Keratinocyte (primary cell): ENCODE measurements at regions not wholly inside any gene's neighbourhood (a gene's known extent, or its start where the extent isn't known, plus 50 kb on each side); places are given as distances from the start of the nearest gene placed in this dataset.

Experiments
- DNase-seq: peaks from one replicate; pipeline ENCODE4 v3.0.0-alpha.2; 2011; ENCODE audit warnings: low read depth, missing footprints, low spot score
- FAIRE-seq: peaks from 2 replicates; lab custom pipeline; 2011; peaks lifted over from hg19 to GRCh38; lab: Jason Lieb, UNC
- H2AFZ ChIP-seq: 2 replicates; pipeline ENCODE4 v1.6.0; 2012; ENCODE audit warnings: low read length, control low read depth, inconsistent platforms; ENCODE audit not compliant: control insufficient read depth
- H3K27ac ChIP-seq: 2 replicates; pipeline ENCODE4 v1.5.1; 2011; ENCODE audit warnings: low read length; ENCODE audit not compliant: control insufficient read depth, insufficient read depth
- H3K27me3 ChIP-seq: 3 replicates; pipeline ENCODE4 v1.6.0; 2011; ENCODE audit warnings: low read length; ENCODE audit not compliant: control insufficient read depth, insufficient read depth; ENCODE audit errors: extremely low read depth
- H3K36me3 ChIP-seq, 2 experiments: 2 replicates in 1 of 2; 3 replicates in 1 of 2; pipeline ENCODE4 v1.5.1; 2011; ENCODE audit warnings: low read length in 2 of 2, mild to moderate bottlenecking in 1 of 2; ENCODE audit not compliant: control insufficient read depth in 2 of 2, insufficient read depth in 2 of 2; ENCODE audit errors: extremely low read depth in 1 of 2
- H3K4me1 ChIP-seq: 3 replicates; pipeline ENCODE4 v1.5.1; 2011; ENCODE audit warnings: low read length; ENCODE audit not compliant: control insufficient read depth, insufficient read depth; ENCODE audit errors: extremely low read depth
- H3K4me2 ChIP-seq: 3 replicates; pipeline ENCODE4 v1.6.0; 2011; ENCODE audit warnings: low read depth, low read length; ENCODE audit not compliant: control insufficient read depth, insufficient read depth; ENCODE audit errors: extremely low read depth
- H3K4me3 ChIP-seq, 3 experiments: fragments of 200-600 bp in 1 of 3; sonication (generic) in 1 of 3; 2 replicates in 2 of 3; 3 replicates in 1 of 3; pipeline ENCODE4 v1.5.1; 2011 to 2016; ENCODE audit warnings: low read length in 3 of 3, mild to moderate bottlenecking in 3 of 3, control low read depth in 2 of 3, inconsistent platforms in 1 of 3, low read depth in 1 of 3, mixed read lengths in 1 of 3, mixed run types in 1 of 3, moderate library complexity in 1 of 3; ENCODE audit not compliant: control insufficient read depth in 2 of 3, insufficient read depth in 2 of 3; ENCODE audit errors: extremely low read depth in 1 of 3
- H3K79me2 ChIP-seq: 2 replicates; pipeline ENCODE4 v1.6.0; 2012; ENCODE audit warnings: low read length; ENCODE audit not compliant: control insufficient read depth, insufficient read depth
- H3K9ac ChIP-seq: 3 replicates; pipeline ENCODE4 v1.6.0; 2011; ENCODE audit warnings: low read length; ENCODE audit not compliant: control insufficient read depth, insufficient read depth; ENCODE audit errors: extremely low read depth
- H3K9me1 ChIP-seq: 3 replicates; pipeline ENCODE4 v1.6.0; 2011; ENCODE audit warnings: low read length; ENCODE audit not compliant: control insufficient read depth, insufficient read depth; ENCODE audit errors: extremely low read depth
- H3K9me3 ChIP-seq: 2 replicates; pipeline ENCODE4 v1.5.1; 2012; ENCODE audit warnings: low read depth, low read length; ENCODE audit not compliant: control insufficient read depth
- H4K20me1 ChIP-seq: 3 replicates; pipeline ENCODE4 v1.6.0; 2011; ENCODE audit warnings: low read length; ENCODE audit not compliant: control insufficient read depth, insufficient read depth; ENCODE audit errors: extremely low read depth
- CTCF ChIP-seq, 3 experiments: IDR thresholded peaks in 1 of 3; conservative IDR thresholded peaks in 1 of 3; optimal IDR thresholded peaks in 1 of 3; 2 replicates in 2 of 3; 3 replicates in 1 of 3; pipeline versions ENCODE3 to v1.5.1; 2011; ENCODE audit warnings: low read length in 3 of 3, mild to moderate bottlenecking in 3 of 3, moderate library complexity in 2 of 3, control low read depth in 1 of 3, inconsistent platforms in 1 of 3; ENCODE audit not compliant: insufficient read depth in 2 of 3; ENCODE audit errors: extremely low read depth in 1 of 3
- EZH2 ChIP-seq: IDR thresholded peaks from one replicate; pipeline ENCODE4 v1.6.1; 2012; ENCODE audit warnings: inconsistent platforms, mild to moderate bottlenecking, low read length, moderate library complexity
- dilution Hi-C: fragments of 300-500 bp; cut with MboI; formaldehyde crosslinking; loops from one replicate; pipeline ENCODE4 v1.7.0; 2020; ENCODE audit warnings: low sequenced_read_pairs; ENCODE audit not compliant: extremely low pct_ligation_motif_present

DNA sequence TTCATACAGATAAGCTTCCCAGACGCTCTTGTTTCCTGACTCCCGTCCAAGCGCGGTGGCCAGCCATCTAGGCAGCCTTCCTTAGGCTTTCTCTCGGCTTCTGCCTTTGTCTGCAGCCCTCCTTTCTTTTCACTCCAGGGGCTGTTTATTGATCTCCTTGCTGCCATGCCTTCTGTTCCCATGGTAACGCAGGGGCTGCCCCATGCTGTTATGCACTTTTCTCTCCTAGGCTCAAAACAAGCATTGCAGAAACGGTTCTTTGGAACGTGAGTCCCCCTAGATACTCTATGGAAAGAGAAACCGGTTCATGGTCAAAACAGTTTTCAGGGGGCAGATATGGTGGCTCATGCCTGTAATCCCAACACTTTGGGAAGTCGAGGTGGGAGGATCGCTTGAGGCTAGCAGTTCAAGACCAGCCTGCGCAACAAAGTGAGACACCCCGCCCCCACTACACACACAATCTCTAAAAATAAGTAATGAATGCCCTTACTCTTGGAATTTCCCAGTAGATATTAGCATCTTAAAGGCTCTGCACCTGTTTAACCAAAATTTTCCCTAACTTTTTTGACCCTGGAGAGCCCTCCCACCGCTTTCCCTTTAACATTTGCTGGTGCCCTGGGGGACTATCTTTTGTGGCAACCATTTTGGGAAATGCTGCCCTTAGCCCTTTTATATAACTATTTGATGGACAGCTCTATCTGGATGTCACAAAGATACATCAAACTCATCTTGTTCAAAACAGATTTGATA is 53.9 kb upstream of the ZNF157 start:
- no peaks in the 10 kb centered on the region for H3K9me3 ChIP-seq
- DNase-seq: no peak
- no peak for FAIRE-seq
- H3K4me2 ChIP-seq: no peak overlapping the region
- H3K27me3 ChIP-seq: no peaks in the 10 kb centered on the region
- no peaks in the 10 kb centered on the region for H3K4me1 ChIP-seq
- H3K36me3 ChIP-seq: no peaks in the 10 kb centered on the region
- dilution Hi-C loops: no loop called here
- no peak overlapping the region for H3K4me3 ChIP-seq
- no peak overlapping the region for H2AFZ ChIP-seq
- H3K9me1 ChIP-seq: no peaks in the 10 kb centered on the region
- no peaks in the 10 kb centered on the region for H4K20me1 ChIP-seq
- H3K79me2 ChIP-seq: no peaks in the 10 kb centered on the region
- H3K27ac ChIP-seq: no peak overlapping the region
- no peak overlapping the region for H3K9ac ChIP-seq
- no peak for TF ChIP-seq CTCF (optimal IDR thresholded peaks at IDR 0.05 in 1 of 3, IDR thresholded peaks at IDR 0.05 in 1 of 3, conservative IDR thresholded peaks at IDR 0.05 in 1 of 3; ENCODE audit: extremely low read depth in 1 of 3, insufficient read depth in 2 of 3, low read length in 3 of 3)
- no peak for TF ChIP-seq EZH2
